ENCODE measurements at regions not wholly inside any gene's neighbourhood (a gene's known extent, or its start where the extent isn't known, plus 50 kb on each side); places are given as distances from the start of the nearest gene placed in this dataset.

- H3K27ac ChIP-seq, result no peak overlapping the region
- DNase-seq (ENCODE audit: low spot score), result no peak
Measured at GRCh38 chr2:121947674-121948073, 192.2 kb downstream of the TSN start.

GRCh38 chr2:121949271-121949670 lies 193.8 kb downstream of the TSN start:
- Histone ChIP-seq H3K4me3 (no peak overlapping the region), H3K27ac (no peak overlapping the region)
- TF ChIP-seq CTCF (IDR thresholded peaks at IDR 0.05), result no peak
- DNase-seq (ENCODE audit: low spot score), result no peak

More at GRCh38 chr2:121947674-121948073, 192.2 kb downstream of the TSN start:
- H3K4me3 ChIP-seq, result no peak overlapping the region
- TF ChIP-seq CTCF (IDR thresholded peaks at IDR 0.05), result no peak

GRCh38 chr2:121955426-121955825 lies 200.0 kb downstream of the TSN start:
- TF ChIP-seq CTCF (IDR thresholded peaks at IDR 0.05), result no peak
- no peak for DNase-seq (ENCODE audit: low spot score)
- H3K4me3 ChIP-seq, result no peak overlapping the region
- H3K27ac ChIP-seq, result no peak overlapping the region

GRCh38 chr2:121955872-121956271 lies 200.4 kb downstream of the TSN start:
- no peak for TF ChIP-seq CTCF (IDR thresholded peaks at IDR 0.05)
- DNase-seq (ENCODE audit: low spot score), result no peak
- no peak overlapping the region for H3K27ac ChIP-seq
- no peak overlapping the region for H3K4me3 ChIP-seq

GRCh38 chr2:121960251-121960650 lies 204.8 kb downstream of the TSN start:
- TF ChIP-seq CTCF (IDR thresholded peaks at IDR 0.05), result no peak
- no peak overlapping the region for H3K4me3 ChIP-seq
- H3K27ac ChIP-seq, result no peak overlapping the region
- no peak for DNase-seq (ENCODE audit: low spot score)

GRCh38 chr2:121961761-121962160 lies 206.3 kb downstream of the TSN start:
- TF ChIP-seq CTCF (IDR thresholded peaks at IDR 0.05), result no peak
- no peak overlapping the region for H3K27ac ChIP-seq
- no peak overlapping the region for H3K4me3 ChIP-seq

GRCh38 chr2:121965661-121966060 lies 210.2 kb downstream of the TSN start:
- H3K4me3 ChIP-seq, result no peak overlapping the region
- DNase-seq (ENCODE audit: low spot score), result no peak
- no peak overlapping the region for H3K27ac ChIP-seq
- TF ChIP-seq CTCF (IDR thresholded peaks at IDR 0.05), result no peak

More at GRCh38 chr2:121961761-121962160, 206.3 kb downstream of the TSN start:
- no peak for DNase-seq (ENCODE audit: low spot score)
